ENCODE measurements at regions not wholly inside any gene's neighbourhood (a gene's known extent, or its start where the extent isn't known, plus 50 kb on each side); places are given as distances from the start of the nearest gene placed in this dataset.

- no peaks in the 10 kb centered on the region for H3K9me3 ChIP-seq (ENCODE audit: control insufficient read depth in 2 of 2, insufficient read depth in 1 of 2, low read depth in 1 of 2, low read length in 1 of 2)
- H3K27me3 ChIP-seq (ENCODE audit: control insufficient read depth in 1 of 2, insufficient read depth in 2 of 2, low read length in 2 of 2): no peaks in the 10 kb centered on the region
- no peaks in the 10 kb centered on the region for H3K4me1 ChIP-seq (ENCODE audit: control insufficient read depth in 2 of 2, insufficient read depth in 2 of 2, low read length in 1 of 2)
- H3K27ac ChIP-seq (ENCODE audit: low read depth in 2 of 2, low read length in 1 of 2): no peak overlapping the region
- no peaks in the 10 kb centered on the region for H3K36me3 ChIP-seq (ENCODE audit: control insufficient read depth in 2 of 2, insufficient read depth in 2 of 2, low read length in 1 of 2)
- 74 to 79% methylated on average over 1 of the region's 1 CpG for WGBS, 2 donors
- H3K4me3 ChIP-seq (ENCODE audit: low read depth in 1 of 2, low read length in 2 of 2): no peak overlapping the region
These were observed 296.4 kb downstream of the PTPRU start for GRCh38 chr1:29532751-29533150.

GRCh38 chr1:29532285-29532684 is 296.0 kb downstream of the PTPRU start:
- no peak overlapping the region for H3K27ac ChIP-seq (ENCODE audit: low read depth in 2 of 2, low read length in 1 of 2)
- H3K36me3 ChIP-seq (ENCODE audit: control insufficient read depth in 2 of 2, insufficient read depth in 2 of 2, low read length in 1 of 2): no peaks in the 10 kb centered on the region
- H3K9me3 ChIP-seq (ENCODE audit: control insufficient read depth in 2 of 2, insufficient read depth in 1 of 2, low read depth in 1 of 2, low read length in 1 of 2): no peaks in the 10 kb centered on the region
- no peaks in the 10 kb centered on the region for H3K27me3 ChIP-seq (ENCODE audit: control insufficient read depth in 1 of 2, insufficient read depth in 2 of 2, low read length in 2 of 2)
- H3K4me3 ChIP-seq (ENCODE audit: low read depth in 1 of 2, low read length in 2 of 2): no peak overlapping the region
- 70 to 85% methylated on average over 6 of the region's 6 CpGs for WGBS, 2 donors
- no peaks in the 10 kb centered on the region for H3K4me1 ChIP-seq (ENCODE audit: control insufficient read depth in 2 of 2, insufficient read depth in 2 of 2, low read length in 1 of 2)

- Histone ChIP-seq H3K4me3 (ENCODE audit: low read depth in 1 of 2, low read length in 2 of 2) (no peak overlapping the region), H3K9me3 (ENCODE audit: control insufficient read depth in 2 of 2, insufficient read depth in 1 of 2, low read depth in 1 of 2, low read length in 1 of 2) (no peaks in the 10 kb centered on the region), H3K36me3 (ENCODE audit: control insufficient read depth in 2 of 2, insufficient read depth in 2 of 2, low read length in 1 of 2) (no peaks in the 10 kb centered on the region), H3K27me3 (ENCODE audit: control insufficient read depth in 1 of 2, insufficient read depth in 2 of 2, low read length in 2 of 2) (no peaks in the 10 kb centered on the region), H3K27ac (ENCODE audit: low read depth in 2 of 2, low read length in 1 of 2) (no peak overlapping the region), H3K4me1 (ENCODE audit: control insufficient read depth in 2 of 2, insufficient read depth in 2 of 2, low read length in 1 of 2) (no peaks in the 10 kb centered on the region)
- WGBS, 2 donors: 72 to 73% methylated on average over 2 of the region's 2 CpGs
These were observed 295.3 kb downstream of the PTPRU start for GRCh38 chr1:29531596-29531995.

GRCh38 chr1:29529677-29530278 is 293.5 kb downstream of the PTPRU start:
- H3K36me3 ChIP-seq (ENCODE audit: control insufficient read depth in 2 of 2, insufficient read depth in 2 of 2, low read length in 1 of 2): no peaks in the 10 kb centered on the region
- no peak overlapping the region for H3K4me3 ChIP-seq (ENCODE audit: low read depth in 1 of 2, low read length in 2 of 2)
- 77 to 81% methylated on average over 1 of the region's 1 CpG for WGBS, 2 donors
- H3K27me3 ChIP-seq (ENCODE audit: control insufficient read depth in 1 of 2, insufficient read depth in 2 of 2, low read length in 2 of 2): no peaks in the 10 kb centered on the region
- no peaks in the 10 kb centered on the region for H3K9me3 ChIP-seq (ENCODE audit: control insufficient read depth in 2 of 2, insufficient read depth in 1 of 2, low read depth in 1 of 2, low read length in 1 of 2)
- no peaks in the 10 kb centered on the region for H3K4me1 ChIP-seq (ENCODE audit: control insufficient read depth in 2 of 2, insufficient read depth in 2 of 2, low read length in 1 of 2)
- H3K27ac ChIP-seq (ENCODE audit: low read depth in 2 of 2, low read length in 1 of 2): no peak overlapping the region

GRCh38 chr1:29527314-29528004 is 291.1 kb downstream of the PTPRU start:
- no peaks in the 10 kb centered on the region for H3K4me1 ChIP-seq (ENCODE audit: control insufficient read depth in 2 of 2, insufficient read depth in 2 of 2, low read length in 1 of 2)
- H3K36me3 ChIP-seq (ENCODE audit: control insufficient read depth in 2 of 2, insufficient read depth in 2 of 2, low read length in 1 of 2): no peaks in the 10 kb centered on the region
- no peaks in the 10 kb centered on the region for H3K27me3 ChIP-seq (ENCODE audit: control insufficient read depth in 1 of 2, insufficient read depth in 2 of 2, low read length in 2 of 2)
- no peaks in the 10 kb centered on the region for H3K9me3 ChIP-seq (ENCODE audit: control insufficient read depth in 2 of 2, insufficient read depth in 1 of 2, low read depth in 1 of 2, low read length in 1 of 2)
- H3K27ac ChIP-seq (ENCODE audit: low read depth in 2 of 2, low read length in 1 of 2): no peak overlapping the region
- H3K4me3 ChIP-seq (ENCODE audit: low read depth in 1 of 2, low read length in 2 of 2): no peak overlapping the region
- WGBS, 2 donors: 55 to 59% methylated on average over 8 of the region's 8 CpGs

GRCh38 chr1:29525941-29526340 is 289.6 kb downstream of the PTPRU start:
- Histone ChIP-seq H3K9me3 (ENCODE audit: control insufficient read depth in 2 of 2, insufficient read depth in 1 of 2, low read depth in 1 of 2, low read length in 1 of 2) (no peaks in the 10 kb centered on the region), H3K36me3 (ENCODE audit: control insufficient read depth in 2 of 2, insufficient read depth in 2 of 2, low read length in 1 of 2) (no peaks in the 10 kb centered on the region), H3K4me1 (ENCODE audit: control insufficient read depth in 2 of 2, insufficient read depth in 2 of 2, low read length in 1 of 2) (no peaks in the 10 kb centered on the region), H3K4me3 (ENCODE audit: low read depth in 1 of 2, low read length in 2 of 2) (no peak overlapping the region), H3K27ac (ENCODE audit: low read depth in 2 of 2, low read length in 1 of 2) (no peak overlapping the region), H3K27me3 (ENCODE audit: control insufficient read depth in 1 of 2, insufficient read depth in 2 of 2, low read length in 2 of 2) (no peaks in the 10 kb centered on the region)
- 85 to 90% methylated on average over 7 of the region's 7 CpGs for WGBS, 2 donors

GRCh38 chr1:29524285-29525065 is 288.2 kb downstream of the PTPRU start:
- H3K27ac ChIP-seq (ENCODE audit: low read depth in 2 of 2, low read length in 1 of 2): no peak overlapping the region

GRCh38 chr1:29523576-29523975 is 287.3 kb downstream of the PTPRU start:
- Histone ChIP-seq H3K4me1 (ENCODE audit: control insufficient read depth in 2 of 2, insufficient read depth in 2 of 2, low read length in 1 of 2) (no peaks in the 10 kb centered on the region), H3K36me3 (ENCODE audit: control insufficient read depth in 2 of 2, insufficient read depth in 2 of 2, low read length in 1 of 2) (no peaks in the 10 kb centered on the region), H3K27ac (ENCODE audit: low read depth in 2 of 2, low read length in 1 of 2) (no peak overlapping the region), H3K9me3 (ENCODE audit: control insufficient read depth in 2 of 2, insufficient read depth in 1 of 2, low read depth in 1 of 2, low read length in 1 of 2) (no peaks in the 10 kb centered on the region), H3K4me3 (ENCODE audit: low read depth in 1 of 2, low read length in 2 of 2) (no peak overlapping the region), H3K27me3 (ENCODE audit: control insufficient read depth in 1 of 2, insufficient read depth in 2 of 2, low read length in 2 of 2) (no peaks in the 10 kb centered on the region)
- 80 to 85% methylated on average over 10 of the region's 10 CpGs for WGBS, 2 donors

More at GRCh38 chr1:29524285-29525065, 288.2 kb downstream of the PTPRU start:
- no peaks in the 10 kb centered on the region for H3K36me3 ChIP-seq (ENCODE audit: control insufficient read depth in 2 of 2, insufficient read depth in 2 of 2, low read length in 1 of 2)
- no peaks in the 10 kb centered on the region for H3K27me3 ChIP-seq (ENCODE audit: control insufficient read depth in 1 of 2, insufficient read depth in 2 of 2, low read length in 2 of 2)
- H3K9me3 ChIP-seq (ENCODE audit: control insufficient read depth in 2 of 2, insufficient read depth in 1 of 2, low read depth in 1 of 2, low read length in 1 of 2): no peaks in the 10 kb centered on the region
- no peaks in the 10 kb centered on the region for H3K4me1 ChIP-seq (ENCODE audit: control insufficient read depth in 2 of 2, insufficient read depth in 2 of 2, low read length in 1 of 2)
- no peak overlapping the region for H3K4me3 ChIP-seq (ENCODE audit: low read depth in 1 of 2, low read length in 2 of 2)
- WGBS, 2 donors: 70 to 72% methylated on average over 23 of the region's 23 CpGs

- H3K27me3 ChIP-seq (ENCODE audit: control insufficient read depth in 1 of 2, insufficient read depth in 2 of 2, low read length in 2 of 2): no peaks in the 10 kb centered on the region
- H3K27ac ChIP-seq (ENCODE audit: low read depth in 2 of 2, low read length in 1 of 2): no peak overlapping the region
- no peak overlapping the region for H3K4me3 ChIP-seq (ENCODE audit: low read depth in 1 of 2, low read length in 2 of 2)
- WGBS, 2 donors: 76 to 81% methylated on average over 5 of the region's 5 CpGs
- no peaks in the 10 kb centered on the region for H3K4me1 ChIP-seq (ENCODE audit: control insufficient read depth in 2 of 2, insufficient read depth in 2 of 2, low read length in 1 of 2)
- no peaks in the 10 kb centered on the region for H3K9me3 ChIP-seq (ENCODE audit: control insufficient read depth in 2 of 2, insufficient read depth in 1 of 2, low read depth in 1 of 2, low read length in 1 of 2)
- no peaks in the 10 kb centered on the region for H3K36me3 ChIP-seq (ENCODE audit: control insufficient read depth in 2 of 2, insufficient read depth in 2 of 2, low read length in 1 of 2)
These were observed 286.8 kb downstream of the PTPRU start for GRCh38 chr1:29523136-29523535.

Measured in esophagus (tissue), 2 donors.